GM12891 (cell line): ENCODE measurements at regions not wholly inside any gene's neighbourhood (a gene's known extent, or its start where the extent isn't known, plus 50 kb on each side); places are given as distances from the start of the nearest gene placed in this dataset.

Experiments used
- POLR2AphosphoS5 ChIP-seq: IDR thresholded peaks from 2 replicates; pipeline ENCODE4 v1.6.1; 2011; ENCODE audit warnings: low read depth, low read length, control low read depth
- SPI1 ChIP-seq: IDR thresholded peaks from 2 replicates; pipeline ENCODE4 v1.6.1; 2011; ENCODE audit warnings: low read depth, low read length, control low read depth

DNA sequence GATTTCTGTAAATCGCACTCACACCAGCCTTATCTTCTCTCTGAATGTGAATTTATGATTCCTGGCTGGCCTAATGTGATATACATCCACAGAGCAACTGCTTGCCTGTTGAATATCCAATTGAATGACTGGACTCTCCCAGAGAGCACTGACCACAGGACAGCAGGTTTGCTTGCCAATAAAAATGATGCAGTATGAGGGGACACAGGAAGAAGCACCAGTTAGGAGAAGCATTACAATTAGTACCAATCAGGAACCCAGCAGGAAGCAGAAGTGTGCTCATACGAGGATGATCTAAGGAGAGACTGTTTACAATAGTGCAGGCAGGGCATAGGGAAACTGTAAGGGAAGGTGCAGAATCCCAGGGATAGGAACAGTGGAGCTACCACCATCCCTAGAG is 127.2 kb upstream of the ZNF366 start:
- TF ChIP-seq POLR2AphosphoS5 (no peak), SPI1 (no peak)
